ENCODE measurements at regions not wholly inside any gene's neighbourhood (a gene's known extent, or its start where the extent isn't known, plus 50 kb on each side); places are given as distances from the start of the nearest gene placed in this dataset.
A peak's percentile ranks its signal among the peaks of the same experiment; 100 is the strongest.
"Not testable (repeated sequence)": the region's sequence is repeated elsewhere in the genome, so short reads cannot be mapped to it uniquely, and the experiment has no call there.

DNA sequence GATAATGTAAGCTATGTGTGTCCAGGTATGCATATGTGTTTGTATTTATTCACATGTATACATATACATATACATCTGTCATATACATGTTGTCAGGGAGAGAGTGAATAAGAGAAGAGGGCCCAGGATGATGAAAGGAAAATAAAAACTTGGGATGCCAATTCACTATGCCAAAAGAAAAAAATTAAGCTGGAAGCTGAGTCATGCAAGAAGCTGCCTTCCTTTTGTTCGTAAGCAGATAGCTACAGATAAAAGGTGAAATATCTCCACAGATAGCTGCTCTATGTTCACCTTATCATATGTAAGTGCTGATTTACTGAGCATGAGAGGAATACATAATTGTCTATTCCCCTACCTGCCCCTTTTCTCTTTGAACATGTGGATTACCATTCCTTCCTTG lies 579.9 kb downstream of the EPM2A start:
- H3K4me3 ChIP-seq (ENCODE audit: low read length), result no peak overlapping the region
- TF ChIP-seq, protein P1, sequence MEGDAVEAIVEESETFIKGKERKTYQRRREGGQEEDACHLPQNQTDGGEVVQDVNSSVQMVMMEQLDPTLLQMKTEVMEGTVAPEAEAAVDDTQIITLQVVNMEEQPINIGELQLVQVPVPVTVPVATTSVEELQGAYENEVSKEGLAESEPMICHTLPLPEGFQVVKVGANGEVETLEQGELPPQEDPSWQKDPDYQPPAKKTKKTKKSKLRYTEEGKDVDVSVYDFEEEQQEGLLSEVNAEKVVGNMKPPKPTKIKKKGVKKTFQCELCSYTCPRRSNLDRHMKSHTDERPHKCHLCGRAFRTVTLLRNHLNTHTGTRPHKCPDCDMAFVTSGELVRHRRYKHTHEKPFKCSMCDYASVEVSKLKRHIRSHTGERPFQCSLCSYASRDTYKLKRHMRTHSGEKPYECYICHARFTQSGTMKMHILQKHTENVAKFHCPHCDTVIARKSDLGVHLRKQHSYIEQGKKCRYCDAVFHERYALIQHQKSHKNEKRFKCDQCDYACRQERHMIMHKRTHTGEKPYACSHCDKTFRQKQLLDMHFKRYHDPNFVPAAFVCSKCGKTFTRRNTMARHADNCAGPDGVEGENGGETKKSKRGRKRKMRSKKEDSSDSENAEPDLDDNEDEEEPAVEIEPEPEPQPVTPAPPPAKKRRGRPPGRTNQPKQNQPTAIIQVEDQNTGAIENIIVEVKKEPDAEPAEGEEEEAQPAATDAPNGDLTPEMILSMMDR (conservative IDR thresholded peaks at IDR 0.05; ENCODE audit: low read length), result no peak
- no peak for DNase-seq (ENCODE audit: low read depth)

DNA sequence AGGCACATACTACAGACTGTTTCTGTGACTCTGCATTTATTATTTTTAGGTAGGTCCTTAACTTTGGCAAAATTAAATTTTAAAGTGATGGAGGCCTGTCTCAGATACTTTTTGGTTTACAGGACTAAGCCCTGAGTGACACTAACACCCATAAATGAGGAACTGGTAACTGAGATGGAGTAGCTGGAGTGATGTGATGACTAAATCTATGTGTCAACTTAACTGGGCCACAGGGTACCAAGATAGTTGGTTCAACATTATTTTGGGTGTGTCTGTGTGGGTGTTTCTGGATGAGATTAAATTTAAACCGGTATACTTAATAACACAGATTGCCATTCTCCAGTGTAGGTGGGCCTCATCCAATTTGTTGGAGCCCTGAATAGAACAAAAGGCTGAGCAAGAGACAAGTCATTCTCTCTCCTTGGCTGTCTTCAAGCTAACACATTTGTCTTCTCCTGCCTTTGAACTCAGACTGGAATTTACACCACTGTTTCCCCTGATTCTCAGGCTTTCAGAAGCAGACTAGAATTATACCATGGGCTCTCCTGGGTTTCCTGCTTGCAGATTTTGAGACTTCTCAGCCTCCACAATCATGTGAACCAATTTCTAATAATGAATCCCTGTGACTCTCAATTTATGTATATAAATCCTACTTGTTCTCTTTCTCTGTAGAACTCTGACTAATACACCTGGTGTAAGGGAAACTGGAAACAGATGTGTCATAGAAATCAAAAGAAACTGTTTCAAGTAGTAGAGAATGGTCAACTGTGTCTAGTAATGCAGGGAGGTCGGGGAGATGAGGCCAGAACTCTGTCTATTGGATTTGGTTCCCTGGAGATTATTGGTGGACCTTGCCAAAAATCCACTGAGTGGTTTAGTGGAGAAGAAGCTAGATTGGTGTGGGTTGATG lies 579.2 kb downstream of the EPM2A start:
- no peak for DNase-seq (ENCODE audit: low read depth)
- H3K4me3 ChIP-seq (ENCODE audit: low read length), result no peak overlapping the region
- TF ChIP-seq, protein P1 (conservative IDR thresholded peaks at IDR 0.05; ENCODE audit: low read length), result no peak

DNA sequence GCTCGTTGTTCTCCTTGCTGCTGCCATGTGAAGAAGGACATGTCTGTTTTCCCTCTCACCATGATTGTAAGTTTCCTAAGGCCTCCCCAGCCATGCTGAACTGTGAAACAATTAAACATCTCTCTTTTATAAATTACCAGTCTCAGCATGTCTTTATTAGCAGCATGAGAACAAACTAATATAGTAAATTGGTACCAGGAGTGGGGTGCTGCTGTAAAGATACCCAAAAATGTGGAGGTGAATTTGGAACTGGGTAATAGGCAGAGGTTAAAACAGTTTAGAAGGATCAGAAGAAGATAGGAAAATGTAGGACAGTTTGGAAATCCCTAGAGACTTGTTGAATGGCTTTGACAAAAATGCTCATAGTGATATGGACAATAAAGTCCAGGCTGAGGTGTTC lies 576.7 kb downstream of the EPM2A start:
- H3K4me3 ChIP-seq (ENCODE audit: low read length); DNase-seq (ENCODE audit: low read depth): not testable (repeated sequence)

DNA sequence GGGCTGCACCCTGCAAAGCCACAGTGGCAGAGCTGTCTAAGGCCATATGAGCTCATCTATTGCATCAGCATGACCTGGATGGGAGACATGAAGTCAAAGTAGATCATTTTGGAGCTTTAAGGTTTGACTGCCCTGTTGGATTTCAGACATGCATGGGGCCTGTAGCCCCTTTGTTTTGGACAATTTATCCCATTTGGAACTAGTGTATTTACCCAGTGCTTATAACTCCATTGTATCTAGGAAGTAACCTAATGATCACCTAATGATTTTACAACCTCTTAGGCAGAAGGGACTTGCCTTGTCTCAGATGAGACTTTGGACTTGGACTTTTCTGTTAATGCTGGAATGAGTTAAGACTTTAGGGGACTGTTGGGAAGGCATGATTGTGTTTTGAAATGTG lies 575.4 kb downstream of the EPM2A start:
- TF ChIP-seq, protein P1 (conservative IDR thresholded peaks at IDR 0.05; ENCODE audit: low read length), result no peak
- no peak for DNase-seq (ENCODE audit: low read depth)
- H3K4me3 ChIP-seq (ENCODE audit: low read length), result no peak overlapping the region

DNA sequence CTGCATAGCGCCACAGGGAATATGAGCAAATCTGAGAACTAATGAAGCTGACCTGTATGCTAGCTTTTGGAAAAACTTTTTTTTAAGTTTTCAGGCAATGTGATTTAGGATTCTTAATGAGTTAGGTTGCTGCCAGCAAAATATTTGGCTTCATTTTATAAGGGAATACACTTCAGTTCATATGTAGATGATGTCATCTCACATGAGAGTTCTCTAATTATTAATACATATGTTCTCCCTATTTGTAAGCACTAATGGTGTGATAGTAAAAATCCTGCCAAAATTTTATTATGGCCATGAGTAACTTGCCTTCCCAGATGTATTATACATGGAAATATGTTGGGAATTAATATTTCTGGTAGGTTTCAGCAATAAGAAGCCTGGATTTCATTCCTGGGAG lies 573.8 kb downstream of the EPM2A start:
- TF ChIP-seq, protein P1 (conservative IDR thresholded peaks at IDR 0.05; ENCODE audit: low read length), result no peak
- DNase-seq (ENCODE audit: low read depth), result peak; percentile 31
- no peak overlapping the region for H3K4me3 ChIP-seq (ENCODE audit: low read length)

DNA sequence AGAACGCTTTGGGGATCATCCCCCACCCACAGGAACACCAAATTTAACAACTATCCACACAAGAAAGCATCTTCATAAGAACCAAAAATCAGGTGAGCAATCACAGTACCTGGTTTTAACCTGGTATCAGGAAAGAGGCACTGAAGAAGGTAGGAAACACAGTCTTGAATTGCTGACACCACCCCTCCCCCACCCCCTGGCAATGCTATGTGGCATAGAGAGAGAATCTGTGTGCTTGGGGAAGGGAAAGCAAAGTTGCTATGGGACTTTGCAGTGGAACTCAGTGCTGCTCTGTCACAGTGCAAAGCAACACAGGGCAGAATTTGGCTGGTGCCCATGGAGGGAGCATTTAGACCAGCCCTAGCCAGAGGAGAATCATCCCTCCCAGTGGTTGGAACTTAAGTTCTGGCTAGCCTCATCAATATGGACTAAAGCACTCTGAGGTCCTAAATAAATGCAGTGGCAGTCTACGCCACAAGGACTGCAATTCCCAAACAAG lies 565.5 kb downstream of the EPM2A start:
- H3K4me3 ChIP-seq (ENCODE audit: low read length), result no peak overlapping the region
- no peak for DNase-seq (ENCODE audit: low read depth)
- TF ChIP-seq, protein P1 (conservative IDR thresholded peaks at IDR 0.05; ENCODE audit: low read length), result no peak

DNA sequence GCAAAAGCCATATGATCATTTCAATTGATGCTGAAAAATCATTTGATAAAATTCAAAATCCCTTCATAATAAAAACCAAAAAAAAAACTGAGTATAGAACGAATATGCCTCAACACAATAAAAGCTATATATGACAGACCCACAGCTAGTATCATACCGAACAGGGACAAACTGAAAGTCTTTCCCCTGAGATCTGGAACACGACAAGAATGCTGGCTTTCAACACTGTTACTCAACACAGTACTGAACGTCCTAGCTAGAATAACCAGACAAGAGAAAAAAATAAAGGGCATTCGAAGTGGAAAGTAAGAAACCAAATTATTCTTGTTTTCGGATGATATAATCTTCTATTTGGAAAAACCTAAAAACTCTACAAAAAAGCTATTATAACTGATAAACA lies 559.9 kb downstream of the EPM2A start:
- no peak overlapping the region for H3K4me3 ChIP-seq (ENCODE audit: low read length)
- TF ChIP-seq, protein P1 (conservative IDR thresholded peaks at IDR 0.05; ENCODE audit: low read length), result no peak
- no peak for DNase-seq (ENCODE audit: low read depth)

Data from AG10803 (cell line).